ENCODE measurements at regions not wholly inside any gene's neighbourhood (a gene's known extent, or its start where the extent isn't known, plus 50 kb on each side); places are given as distances from the start of the nearest gene placed in this dataset.

- TF ChIP-seq EZH2phosphoT487 (IDR thresholded peaks at IDR 0.05; ENCODE audit: low read length) (no peak), EZH2 (optimal IDR thresholded peaks at IDR 0.05; ENCODE audit: low read depth, low read length) (no peak)
- TF ChIP-seq, protein P1, sequence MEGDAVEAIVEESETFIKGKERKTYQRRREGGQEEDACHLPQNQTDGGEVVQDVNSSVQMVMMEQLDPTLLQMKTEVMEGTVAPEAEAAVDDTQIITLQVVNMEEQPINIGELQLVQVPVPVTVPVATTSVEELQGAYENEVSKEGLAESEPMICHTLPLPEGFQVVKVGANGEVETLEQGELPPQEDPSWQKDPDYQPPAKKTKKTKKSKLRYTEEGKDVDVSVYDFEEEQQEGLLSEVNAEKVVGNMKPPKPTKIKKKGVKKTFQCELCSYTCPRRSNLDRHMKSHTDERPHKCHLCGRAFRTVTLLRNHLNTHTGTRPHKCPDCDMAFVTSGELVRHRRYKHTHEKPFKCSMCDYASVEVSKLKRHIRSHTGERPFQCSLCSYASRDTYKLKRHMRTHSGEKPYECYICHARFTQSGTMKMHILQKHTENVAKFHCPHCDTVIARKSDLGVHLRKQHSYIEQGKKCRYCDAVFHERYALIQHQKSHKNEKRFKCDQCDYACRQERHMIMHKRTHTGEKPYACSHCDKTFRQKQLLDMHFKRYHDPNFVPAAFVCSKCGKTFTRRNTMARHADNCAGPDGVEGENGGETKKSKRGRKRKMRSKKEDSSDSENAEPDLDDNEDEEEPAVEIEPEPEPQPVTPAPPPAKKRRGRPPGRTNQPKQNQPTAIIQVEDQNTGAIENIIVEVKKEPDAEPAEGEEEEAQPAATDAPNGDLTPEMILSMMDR (IDR thresholded peaks at IDR 0.05; ENCODE audit: low read length) = no peak
- Histone ChIP-seq H3F3A (ENCODE audit: insufficient read depth, low read length) (no peaks in the 10 kb centered on the region), H3K9me2 (replicated peaks; ENCODE audit: insufficient read depth, low read length) (no peaks in the 10 kb centered on the region), H3K79me2 (ENCODE audit: low read length) (no peaks in the 10 kb centered on the region), H3K9me3 (replicated peaks; ENCODE audit: insufficient read depth, low read length) (no peaks in the 10 kb centered on the region), H3K9ac (ENCODE audit: low read length) (no peak overlapping the region), H2AFZ (ENCODE audit: low read length) (no peak overlapping the region), H3K4me3 (ENCODE audit: low read length) (no peak overlapping the region), H4K20me1 (ENCODE audit: insufficient read depth, low read length) (no peaks in the 10 kb centered on the region), H3K4me1 (ENCODE audit: low read length) (no peaks in the 10 kb centered on the region), H3K27ac (ENCODE audit: low read length) (no peak overlapping the region), H3K36me3 (replicated peaks; ENCODE audit: insufficient read depth, low read length) (no peaks in the 10 kb centered on the region), H3K27me3 (replicated peaks; ENCODE audit: insufficient read depth, low read length) (no peaks in the 10 kb centered on the region), H3K4me2 (ENCODE audit: low read depth, low read length) (no peak overlapping the region)
- DNase-seq = no peak
Observed at GRCh38 chr9:89926691-89927220, 321.9 kb downstream of the GADD45G start.

DNA sequence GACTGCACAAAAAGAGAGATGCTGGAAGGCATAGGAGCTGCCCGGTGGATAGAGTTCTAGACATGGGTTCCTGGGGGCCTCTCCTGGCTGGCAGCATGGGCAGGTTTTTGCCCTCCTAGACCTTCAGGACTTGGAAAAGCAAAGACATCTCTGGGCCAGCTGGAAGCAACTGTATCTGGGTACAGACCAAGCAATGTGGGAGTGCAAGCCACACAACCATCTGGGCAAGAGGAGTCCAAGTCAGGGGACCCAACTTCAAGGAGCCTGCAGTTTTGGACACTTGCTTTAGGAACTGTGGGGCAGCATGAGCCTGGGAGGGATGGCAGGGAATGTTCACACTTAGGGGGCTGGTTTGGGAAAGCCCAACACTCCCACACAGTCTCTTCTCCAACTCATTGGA is 323.3 kb downstream of the GADD45G start:
- Histone ChIP-seq H3K9me3 (replicated peaks; ENCODE audit: insufficient read depth, low read length) (no peaks in the 10 kb centered on the region), H3K27me3 (replicated peaks; ENCODE audit: insufficient read depth, low read length) (no peaks in the 10 kb centered on the region), H4K20me1 (ENCODE audit: insufficient read depth, low read length) (no peaks in the 10 kb centered on the region), H3K9me2 (replicated peaks; ENCODE audit: insufficient read depth, low read length) (no peaks in the 10 kb centered on the region), H3K4me3 (ENCODE audit: low read length) (no peak overlapping the region), H3K27ac (ENCODE audit: low read length) (no peak overlapping the region), H2AFZ (ENCODE audit: low read length) (no peak overlapping the region), H3F3A (ENCODE audit: insufficient read depth, low read length) (no peaks in the 10 kb centered on the region), H3K36me3 (replicated peaks; ENCODE audit: insufficient read depth, low read length) (no peaks in the 10 kb centered on the region), H3K4me2 (ENCODE audit: low read depth, low read length) (no peak overlapping the region), H3K79me2 (ENCODE audit: low read length) (no peaks in the 10 kb centered on the region), H3K4me1 (ENCODE audit: low read length) (no peaks in the 10 kb centered on the region), H3K9ac (ENCODE audit: low read length) (no peak overlapping the region)
- no peak for DNase-seq
- TF ChIP-seq EZH2 (optimal IDR thresholded peaks at IDR 0.05; ENCODE audit: low read depth, low read length) (no peak), EZH2phosphoT487 (IDR thresholded peaks at IDR 0.05; ENCODE audit: low read length) (no peak)
- TF ChIP-seq, protein P1 (IDR thresholded peaks at IDR 0.05; ENCODE audit: low read length) = no peak

- H3K4me2 ChIP-seq (ENCODE audit: low read depth, low read length) = no peak overlapping the region
- no peak overlapping the region for H3K9ac ChIP-seq (ENCODE audit: low read length)
- H3K4me1 ChIP-seq (ENCODE audit: low read length) = no peaks in the 10 kb centered on the region
Observed at GRCh38 chr9:89928521-89929275, 323.9 kb downstream of the GADD45G start.

More at GRCh38 chr9:89928521-89929275, 323.9 kb downstream of the GADD45G start:
- Histone ChIP-seq H3K9me3 (replicated peaks; ENCODE audit: insufficient read depth, low read length) (no peaks in the 10 kb centered on the region), H3K9me2 (replicated peaks; ENCODE audit: insufficient read depth, low read length) (no peaks in the 10 kb centered on the region), H3K36me3 (replicated peaks; ENCODE audit: insufficient read depth, low read length) (no peaks in the 10 kb centered on the region), H3K79me2 (ENCODE audit: low read length) (no peaks in the 10 kb centered on the region), H3F3A (ENCODE audit: insufficient read depth, low read length) (no peaks in the 10 kb centered on the region), H3K27me3 (replicated peaks; ENCODE audit: insufficient read depth, low read length) (no peaks in the 10 kb centered on the region), H3K27ac (ENCODE audit: low read length) (no peak overlapping the region), H2AFZ (ENCODE audit: low read length) (no peak overlapping the region), H3K4me3 (ENCODE audit: low read length) (no peak overlapping the region), H4K20me1 (ENCODE audit: insufficient read depth, low read length) (no peaks in the 10 kb centered on the region)
- DNase-seq = no peak
- TF ChIP-seq EZH2 (optimal IDR thresholded peaks at IDR 0.05; ENCODE audit: low read depth, low read length) = no peak
- no peak for TF ChIP-seq EZH2phosphoT487 (IDR thresholded peaks at IDR 0.05; ENCODE audit: low read length)
- TF ChIP-seq, protein P1 (IDR thresholded peaks at IDR 0.05; ENCODE audit: low read length) = no peak
